ENCODE measurements at regions not wholly inside any gene's neighbourhood (a gene's known extent, or its start where the extent isn't known, plus 50 kb on each side); places are given as distances from the start of the nearest gene placed in this dataset.

DNA sequence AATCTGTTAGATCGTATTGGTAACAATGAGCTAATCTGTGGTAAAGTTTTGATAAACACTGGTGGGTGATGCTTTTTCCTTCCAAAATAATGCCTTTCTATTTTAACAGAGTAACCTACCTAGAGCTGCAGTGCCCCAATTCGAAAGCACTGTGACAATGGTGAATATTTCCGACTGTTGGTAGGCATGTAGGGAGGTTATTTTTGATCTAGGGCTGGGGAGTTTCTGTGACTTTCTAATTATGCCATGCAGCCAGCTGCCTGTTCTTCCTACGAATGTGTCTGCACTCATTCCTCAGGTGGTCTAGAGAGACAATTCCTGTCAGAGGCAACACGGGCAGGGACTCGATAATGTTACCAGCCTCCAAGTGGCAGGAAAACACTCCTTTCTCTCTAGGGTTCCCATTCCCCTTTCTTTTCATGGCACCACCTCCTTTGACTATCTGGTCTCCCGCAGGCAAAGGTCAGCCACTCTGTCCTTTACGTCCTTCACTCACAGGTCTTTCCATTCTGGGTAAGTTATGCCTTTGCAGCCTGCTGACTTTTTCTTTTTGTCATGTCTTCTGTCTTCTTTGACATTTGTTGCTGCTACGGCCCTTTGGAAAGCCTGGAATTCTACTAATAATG, 167.2 kb upstream of the MGAT5 start:
- ChIA-PET POLR2A (no interaction called here), CTCF (interaction anchor here (0.6 to 1.7 kb wide), 2 partner anchors 364 to 850 kb away, joined by 4 to 8 read pairs; no protein-coding TSS in a partner anchor)
- no peak overlapping the region for H2AFZ ChIP-seq (ENCODE audit: low read depth)
- no peak overlapping the region for H3K27ac ChIP-seq (ENCODE audit: low read depth in 2 of 2, low read length in 1 of 2)
- no peaks in the 10 kb centered on the region for H3K36me3 ChIP-seq (replicated peaks in 1 of 2; ENCODE audit: control insufficient read depth in 1 of 2, insufficient read depth in 2 of 2, low read length in 1 of 2)
- H3K9me2 ChIP-seq = no peaks in the 10 kb centered on the region
- H3K9ac ChIP-seq = no peak overlapping the region
- no peaks in the 10 kb centered on the region for H3K9me3 ChIP-seq
- no peaks in the 10 kb centered on the region for H3F3A ChIP-seq (replicated peaks; ENCODE audit: insufficient read depth)
- 44% methylated on average over 9 of the region's 9 CpGs for WGBS (ENCODE audit: low lambda C conversion rate)
- H3K4me1 ChIP-seq (ENCODE audit: control insufficient read depth in 1 of 2, insufficient read depth in 2 of 2, low read depth in 1 of 2, low read length in 1 of 2) = peaks cover 0 to 7% of the 10 kb centered on the region in 2 experiments; a peak in 1 of 4 replicates
- no peaks in the 10 kb centered on the region for H3K79me2 ChIP-seq (ENCODE audit: insufficient read depth)
- no peak overlapping the region for H3K4me2 ChIP-seq
- no peaks in the 10 kb centered on the region; the same call in 1 of the 2 replicates for H3K27me3 ChIP-seq (ENCODE audit: insufficient read depth)
- TF ChIP-seq TAF1 (IDR thresholded peaks at IDR 0.05; ENCODE audit: borderline replicate concordance, low read depth, low read length) = no peak
- TF ChIP-seq, protein P1, sequence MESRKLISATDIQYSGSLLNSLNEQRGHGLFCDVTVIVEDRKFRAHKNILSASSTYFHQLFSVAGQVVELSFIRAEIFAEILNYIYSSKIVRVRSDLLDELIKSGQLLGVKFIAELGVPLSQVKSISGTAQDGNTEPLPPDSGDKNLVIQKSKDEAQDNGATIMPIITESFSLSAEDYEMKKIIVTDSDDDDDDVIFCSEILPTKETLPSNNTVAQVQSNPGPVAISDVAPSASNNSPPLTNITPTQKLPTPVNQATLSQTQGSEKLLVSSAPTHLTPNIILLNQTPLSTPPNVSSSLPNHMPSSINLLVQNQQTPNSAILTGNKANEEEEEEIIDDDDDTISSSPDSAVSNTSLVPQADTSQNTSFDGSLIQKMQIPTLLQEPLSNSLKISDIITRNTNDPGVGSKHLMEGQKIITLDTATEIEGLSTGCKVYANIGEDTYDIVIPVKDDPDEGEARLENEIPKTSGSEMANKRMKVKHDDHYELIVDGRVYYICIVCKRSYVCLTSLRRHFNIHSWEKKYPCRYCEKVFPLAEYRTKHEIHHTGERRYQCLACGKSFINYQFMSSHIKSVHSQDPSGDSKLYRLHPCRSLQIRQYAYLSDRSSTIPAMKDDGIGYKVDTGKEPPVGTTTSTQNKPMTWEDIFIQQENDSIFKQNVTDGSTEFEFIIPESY (IDR thresholded peaks at IDR 0.05; ENCODE audit: borderline replicate concordance, low read depth) = no peak
- no peaks in the 10 kb centered on the region for H4K20me1 ChIP-seq (ENCODE audit: insufficient read depth)
- H3K4me3 ChIP-seq (ENCODE audit: low read depth in 2 of 2, low read length in 1 of 2) = no peak overlapping the region
- no peak for DNase-seq

DNA sequence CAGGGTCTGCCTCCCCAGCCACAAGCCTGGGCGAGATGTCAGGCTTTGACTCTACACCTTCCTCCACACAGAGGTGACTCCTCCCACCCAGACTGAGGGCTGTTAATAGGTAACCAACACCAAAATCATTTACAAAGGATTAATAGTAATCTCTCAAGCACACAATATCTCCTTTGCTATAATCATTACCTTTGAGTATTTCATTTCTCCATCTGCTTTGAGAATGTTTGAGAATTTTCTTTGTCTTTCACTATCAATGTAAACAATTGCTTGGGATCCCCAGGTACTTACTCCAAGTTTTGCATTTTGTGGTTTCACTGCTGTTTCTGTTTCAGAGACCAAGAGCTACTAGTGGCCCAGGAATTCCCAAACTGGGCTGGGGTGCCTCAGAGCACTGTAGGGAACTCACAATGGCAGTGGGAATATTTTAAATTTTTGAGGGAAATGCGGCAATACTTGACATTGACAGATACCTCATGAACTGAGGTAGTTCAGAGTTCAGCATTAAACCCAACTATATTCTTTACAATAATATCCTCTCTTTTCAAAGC, 166.4 kb upstream of the MGAT5 start:
- peaks cover 0 to 7% of the 10 kb centered on the region in 2 experiments; a peak in 1 of 4 replicates for H3K4me1 ChIP-seq (ENCODE audit: control insufficient read depth in 1 of 2, insufficient read depth in 2 of 2, low read depth in 1 of 2, low read length in 1 of 2)
- H3K4me2 ChIP-seq = no peak overlapping the region
- no peaks in the 10 kb centered on the region for H3K36me3 ChIP-seq (replicated peaks in 1 of 2; ENCODE audit: control insufficient read depth in 1 of 2, insufficient read depth in 2 of 2, low read length in 1 of 2)
- H3K9me3 ChIP-seq = no peaks in the 10 kb centered on the region
- no peaks in the 10 kb centered on the region for H4K20me1 ChIP-seq (ENCODE audit: insufficient read depth)
- no peaks in the 10 kb centered on the region for H3K9me2 ChIP-seq
- H3F3A ChIP-seq (replicated peaks; ENCODE audit: insufficient read depth) = no peaks in the 10 kb centered on the region
- ChIA-PET POLR2A (no interaction called here), CTCF (interaction anchor here (1.7 kb wide), 1 partner anchor 363 kb away, joined by 8 read pairs; no protein-coding TSS in a partner anchor)
- no peak overlapping the region for H2AFZ ChIP-seq (ENCODE audit: low read depth)
- no peaks in the 10 kb centered on the region; the same call in 1 of the 2 replicates for H3K27me3 ChIP-seq (ENCODE audit: insufficient read depth)
- H3K27ac ChIP-seq (ENCODE audit: low read depth in 2 of 2, low read length in 1 of 2) = no peak overlapping the region
- WGBS (ENCODE audit: low lambda C conversion rate) = 67% methylated on average over 1 of the region's 2 CpGs
- H3K4me3 ChIP-seq (ENCODE audit: low read depth in 2 of 2, low read length in 1 of 2) = no peak overlapping the region
- H3K79me2 ChIP-seq (ENCODE audit: insufficient read depth) = no peaks in the 10 kb centered on the region
- no peak overlapping the region for H3K9ac ChIP-seq
- no peak for DNase-seq
- TF ChIP-seq, protein P2, sequence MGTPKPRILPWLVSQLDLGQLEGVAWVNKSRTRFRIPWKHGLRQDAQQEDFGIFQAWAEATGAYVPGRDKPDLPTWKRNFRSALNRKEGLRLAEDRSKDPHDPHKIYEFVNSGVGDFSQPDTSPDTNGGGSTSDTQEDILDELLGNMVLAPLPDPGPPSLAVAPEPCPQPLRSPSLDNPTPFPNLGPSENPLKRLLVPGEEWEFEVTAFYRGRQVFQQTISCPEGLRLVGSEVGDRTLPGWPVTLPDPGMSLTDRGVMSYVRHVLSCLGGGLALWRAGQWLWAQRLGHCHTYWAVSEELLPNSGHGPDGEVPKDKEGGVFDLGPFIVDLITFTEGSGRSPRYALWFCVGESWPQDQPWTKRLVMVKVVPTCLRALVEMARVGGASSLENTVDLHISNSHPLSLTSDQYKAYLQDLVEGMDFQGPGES (IDR thresholded peaks at IDR 0.05; ENCODE audit: low read depth, low read length) = no peak
- no peak for TF ChIP-seq FOSL2 (IDR thresholded peaks at IDR 0.05; ENCODE audit: borderline replicate concordance, low read depth)
- no peak for TF ChIP-seq POLR2AphosphoS5 (IDR thresholded peaks at IDR 0.05; ENCODE audit: low read depth, low read length)
- TF ChIP-seq SMC3 (IDR thresholded peaks at IDR 0.05; ENCODE audit: low read depth, low read length) = no peak
- TF ChIP-seq FOXJ3 (CRISPR knock-in tag; IDR thresholded peaks at IDR 0.05) = no peak
- TF ChIP-seq, protein P3, sequence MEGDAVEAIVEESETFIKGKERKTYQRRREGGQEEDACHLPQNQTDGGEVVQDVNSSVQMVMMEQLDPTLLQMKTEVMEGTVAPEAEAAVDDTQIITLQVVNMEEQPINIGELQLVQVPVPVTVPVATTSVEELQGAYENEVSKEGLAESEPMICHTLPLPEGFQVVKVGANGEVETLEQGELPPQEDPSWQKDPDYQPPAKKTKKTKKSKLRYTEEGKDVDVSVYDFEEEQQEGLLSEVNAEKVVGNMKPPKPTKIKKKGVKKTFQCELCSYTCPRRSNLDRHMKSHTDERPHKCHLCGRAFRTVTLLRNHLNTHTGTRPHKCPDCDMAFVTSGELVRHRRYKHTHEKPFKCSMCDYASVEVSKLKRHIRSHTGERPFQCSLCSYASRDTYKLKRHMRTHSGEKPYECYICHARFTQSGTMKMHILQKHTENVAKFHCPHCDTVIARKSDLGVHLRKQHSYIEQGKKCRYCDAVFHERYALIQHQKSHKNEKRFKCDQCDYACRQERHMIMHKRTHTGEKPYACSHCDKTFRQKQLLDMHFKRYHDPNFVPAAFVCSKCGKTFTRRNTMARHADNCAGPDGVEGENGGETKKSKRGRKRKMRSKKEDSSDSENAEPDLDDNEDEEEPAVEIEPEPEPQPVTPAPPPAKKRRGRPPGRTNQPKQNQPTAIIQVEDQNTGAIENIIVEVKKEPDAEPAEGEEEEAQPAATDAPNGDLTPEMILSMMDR (IDR thresholded peaks at IDR 0.05) = no peak
- no peak for TF ChIP-seq FOXM1 (IDR thresholded peaks at IDR 0.05; ENCODE audit: low read depth)
- no peak for TF ChIP-seq ELF1 (IDR thresholded peaks at IDR 0.05)
- TF ChIP-seq MXI1 (IDR thresholded peaks at IDR 0.05; ENCODE audit: low read depth, low read length) = no peak
- TF ChIP-seq TAF1 (IDR thresholded peaks at IDR 0.05; ENCODE audit: borderline replicate concordance, low read depth, low read length) = no peak
- TF ChIP-seq RAD21 (IDR thresholded peaks at IDR 0.05; ENCODE audit: low read length) = no peak
- no peak for TF ChIP-seq SIN3A (IDR thresholded peaks at IDR 0.05; ENCODE audit: borderline replicate concordance, low read depth, low read length)
- TF ChIP-seq, protein P1 (IDR thresholded peaks at IDR 0.05; ENCODE audit: borderline replicate concordance, low read depth) = no peak
- TF ChIP-seq, protein P4, sequence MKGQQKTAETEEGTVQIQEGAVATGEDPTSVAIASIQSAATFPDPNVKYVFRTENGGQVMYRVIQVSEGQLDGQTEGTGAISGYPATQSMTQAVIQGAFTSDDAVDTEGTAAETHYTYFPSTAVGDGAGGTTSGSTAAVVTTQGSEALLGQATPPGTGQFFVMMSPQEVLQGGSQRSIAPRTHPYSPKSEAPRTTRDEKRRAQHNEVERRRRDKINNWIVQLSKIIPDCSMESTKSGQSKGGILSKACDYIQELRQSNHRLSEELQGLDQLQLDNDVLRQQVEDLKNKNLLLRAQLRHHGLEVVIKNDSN (IDR thresholded peaks at IDR 0.05; ENCODE audit: borderline replicate concordance, low read depth) = no peak
- TF ChIP-seq, protein P5, sequence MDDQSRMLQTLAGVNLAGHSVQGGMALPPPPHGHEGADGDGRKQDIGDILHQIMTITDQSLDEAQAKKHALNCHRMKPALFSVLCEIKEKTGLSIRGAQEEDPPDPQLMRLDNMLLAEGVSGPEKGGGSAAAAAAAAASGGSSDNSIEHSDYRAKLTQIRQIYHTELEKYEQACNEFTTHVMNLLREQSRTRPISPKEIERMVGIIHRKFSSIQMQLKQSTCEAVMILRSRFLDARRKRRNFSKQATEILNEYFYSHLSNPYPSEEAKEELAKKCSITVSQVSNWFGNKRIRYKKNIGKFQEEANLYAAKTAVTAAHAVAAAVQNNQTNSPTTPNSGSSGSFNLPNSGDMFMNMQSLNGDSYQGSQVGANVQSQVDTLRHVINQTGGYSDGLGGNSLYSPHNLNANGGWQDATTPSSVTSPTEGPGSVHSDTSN (IDR thresholded peaks at IDR 0.05) = no peak
